ENCODE measurements at regions not wholly inside any gene's neighbourhood (a gene's known extent, or its start where the extent isn't known, plus 50 kb on each side); places are given as distances from the start of the nearest gene placed in this dataset.

DNA sequence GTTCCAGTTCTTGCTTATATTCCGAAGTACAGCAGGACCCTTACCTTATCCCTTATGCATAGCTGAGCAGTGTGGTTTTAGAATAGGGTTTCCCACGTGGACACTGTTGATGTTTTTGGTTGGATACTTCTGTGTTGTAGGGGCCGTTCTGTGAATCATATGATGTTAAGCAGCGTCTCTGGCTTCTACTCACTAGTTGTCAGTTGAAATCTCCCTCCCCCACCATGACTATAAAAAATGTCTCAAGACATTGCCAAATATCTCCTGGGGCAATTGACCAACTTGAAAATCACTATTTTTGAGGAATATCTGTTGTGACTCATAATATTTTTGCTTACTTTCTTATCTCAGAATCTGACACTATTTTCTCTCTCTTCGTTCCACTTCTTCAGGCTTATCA lies 713.7 kb downstream of the TSN start:
- H3K4me3 Mint-ChIP-seq = no peak overlapping the region
- no peaks in the 10 kb centered on the region for H3K27me3 Mint-ChIP-seq
- H3K4me1 Mint-ChIP-seq = no peaks in the 10 kb centered on the region
- no peaks in the 10 kb centered on the region for H3K36me3 Mint-ChIP-seq
- H3K27ac Mint-ChIP-seq = no peak overlapping the region
- CTCF ChIA-PET = no interaction called here
- H3K9me3 Mint-ChIP-seq = no peaks in the 10 kb centered on the region
- DNase-seq = no peak

- H3K4me3 Mint-ChIP-seq = no peak overlapping the region
- no peak overlapping the region for H3K27ac Mint-ChIP-seq
- no peak for DNase-seq
- H3K36me3 Mint-ChIP-seq = no peaks in the 10 kb centered on the region
- H3K27me3 Mint-ChIP-seq = no peaks in the 10 kb centered on the region
- CTCF ChIA-PET = no interaction called here
- no peaks in the 10 kb centered on the region for H3K9me3 Mint-ChIP-seq
- no peaks in the 10 kb centered on the region for H3K4me1 Mint-ChIP-seq
Measured at GRCh38 chr2:122471753-122472152, 716.3 kb downstream of the TSN start.

GRCh38 chr2:122478117-122478516 lies 722.7 kb downstream of the TSN start:
- Mint-ChIP-seq H3K36me3 (no peaks in the 10 kb centered on the region), H3K4me1 (no peaks in the 10 kb centered on the region), H3K27me3 (no peaks in the 10 kb centered on the region), H3K4me3 (no peak overlapping the region), H3K9me3 (peaks cover 3% of the 10 kb centered on the region), H3K27ac (no peak overlapping the region)
- no peak for DNase-seq
- CTCF ChIA-PET = no interaction called here

DNA sequence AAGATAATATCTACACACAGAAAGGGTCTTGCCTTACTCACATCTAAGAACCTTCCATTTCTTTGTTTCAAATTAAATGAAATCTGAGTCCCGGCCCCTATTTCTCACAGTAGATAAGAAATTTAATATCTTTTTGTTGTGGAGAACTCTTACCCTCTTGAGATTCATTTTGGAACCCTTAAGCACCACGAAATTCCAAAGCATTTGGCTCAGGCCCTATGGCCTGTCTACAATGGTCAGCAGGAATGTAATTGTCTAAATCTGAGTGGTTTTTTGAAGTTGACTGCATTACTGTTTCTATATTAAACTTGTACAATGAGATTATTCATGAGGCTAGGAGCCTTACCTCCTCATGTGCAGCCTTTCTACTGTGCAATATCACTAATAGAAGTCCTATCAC lies 723.3 kb downstream of the TSN start:
- Mint-ChIP-seq H3K9me3 (peaks cover 3% of the 10 kb centered on the region), H3K27me3 (no peaks in the 10 kb centered on the region), H3K36me3 (no peaks in the 10 kb centered on the region), H3K4me3 (no peak overlapping the region), H3K27ac (no peak overlapping the region), H3K4me1 (no peaks in the 10 kb centered on the region)
- CTCF ChIA-PET = no interaction called here
- DNase-seq = no peak

- Mint-ChIP-seq H3K9me3 (peaks cover 3% of the 10 kb centered on the region), H3K36me3 (no peaks in the 10 kb centered on the region), H3K27ac (no peak overlapping the region), H3K4me1 (no peaks in the 10 kb centered on the region), H3K27me3 (no peaks in the 10 kb centered on the region), H3K4me3 (no peak overlapping the region)
- DNase-seq = no peak
- CTCF ChIA-PET = no interaction called here
Measured at GRCh38 chr2:122480501-122481243, 725.2 kb downstream of the TSN start.

DNA sequence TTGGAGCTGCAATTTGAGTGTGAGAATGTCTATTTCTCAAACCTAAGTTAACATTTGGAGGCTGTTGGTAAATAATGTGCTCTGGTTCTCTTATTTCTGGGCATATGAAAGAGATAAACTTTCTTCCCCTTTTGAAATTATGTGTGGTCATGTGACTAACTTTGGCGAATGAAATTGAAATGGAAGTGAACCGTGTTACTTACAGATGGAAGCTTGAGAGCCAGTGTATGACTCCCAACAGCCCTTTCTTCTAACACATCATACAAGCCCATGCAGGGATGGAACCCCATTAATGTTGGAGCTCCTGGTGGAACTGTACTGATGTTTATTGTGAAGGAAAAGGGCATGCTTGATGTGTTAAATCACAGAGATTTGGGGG lies 725.8 kb downstream of the TSN start:
- Mint-ChIP-seq H3K27ac (no peak overlapping the region), H3K9me3 (peaks cover 3% of the 10 kb centered on the region), H3K27me3 (no peaks in the 10 kb centered on the region), H3K36me3 (no peaks in the 10 kb centered on the region), H3K4me3 (no peak overlapping the region), H3K4me1 (no peaks in the 10 kb centered on the region)
- CTCF ChIA-PET = no interaction called here
- DNase-seq = no peak

DNA sequence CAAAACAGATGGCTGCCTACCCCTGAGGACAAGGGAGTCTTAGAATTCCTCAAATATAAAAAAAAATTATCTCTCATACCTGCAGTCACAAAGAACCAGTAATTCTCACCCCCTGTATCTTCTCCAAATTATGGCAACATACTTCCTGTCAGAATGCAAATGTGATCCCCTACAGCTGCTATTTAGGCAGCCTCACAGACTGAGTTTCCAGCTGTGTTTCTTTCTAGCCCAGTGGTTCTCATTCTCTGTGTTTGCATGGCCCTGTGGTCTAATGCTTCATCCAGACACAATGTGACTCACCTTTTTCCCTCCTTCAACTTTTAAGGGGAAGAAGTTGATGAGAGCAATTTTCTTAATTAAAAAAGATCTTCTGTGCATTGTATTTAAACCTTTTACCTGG lies 726.3 kb downstream of the TSN start:
- H3K9me3 Mint-ChIP-seq = peaks cover 3% of the 10 kb centered on the region
- H3K36me3 Mint-ChIP-seq = no peaks in the 10 kb centered on the region
- CTCF ChIA-PET = no interaction called here
- H3K4me1 Mint-ChIP-seq = no peaks in the 10 kb centered on the region
- H3K27ac Mint-ChIP-seq = no peak overlapping the region
- no peak overlapping the region for H3K4me3 Mint-ChIP-seq
- no peaks in the 10 kb centered on the region for H3K27me3 Mint-ChIP-seq
- DNase-seq = no peak

GRCh38 chr2:122486086-122486485 lies 730.6 kb downstream of the TSN start:
- CTCF ChIA-PET = no interaction called here
- Mint-ChIP-seq H3K9me3 (no peaks in the 10 kb centered on the region), H3K36me3 (no peaks in the 10 kb centered on the region), H3K4me3 (no peak overlapping the region), H3K4me1 (no peaks in the 10 kb centered on the region), H3K27ac (no peak overlapping the region), H3K27me3 (no peaks in the 10 kb centered on the region)
- no peak for DNase-seq

- H3K36me3 Mint-ChIP-seq = no peaks in the 10 kb centered on the region
- H3K9me3 Mint-ChIP-seq = no peaks in the 10 kb centered on the region
- CTCF ChIA-PET = no interaction called here
- no peak overlapping the region for H3K4me3 Mint-ChIP-seq
- H3K27me3 Mint-ChIP-seq = no peaks in the 10 kb centered on the region
- DNase-seq = no peak
- H3K4me1 Mint-ChIP-seq = no peaks in the 10 kb centered on the region
- H3K27ac Mint-ChIP-seq = no peak overlapping the region
Measured at GRCh38 chr2:122486705-122487415, 731.4 kb downstream of the TSN start.

DNA sequence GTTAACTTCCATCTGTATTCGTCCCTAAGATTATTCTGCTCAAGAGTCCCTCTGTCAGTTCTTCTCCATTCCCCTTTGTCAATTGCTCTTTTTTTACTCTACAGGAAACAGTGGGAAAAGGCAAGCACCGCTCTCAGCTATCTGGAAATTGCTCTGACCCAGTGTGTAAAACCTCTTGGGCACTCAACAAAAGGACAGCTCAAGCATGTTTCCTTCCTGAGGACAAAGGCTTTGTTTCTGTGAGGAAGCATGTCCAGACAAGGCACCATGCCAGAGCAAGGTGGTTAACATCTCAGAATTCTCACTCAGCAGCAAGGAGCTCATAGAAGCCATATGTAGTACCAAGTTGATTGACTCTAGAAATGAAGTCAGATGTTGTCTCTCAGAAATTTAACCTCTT lies 735.6 kb downstream of the TSN start:
- DNase-seq = no peak
- no peaks in the 10 kb centered on the region for H3K4me1 Mint-ChIP-seq
- H3K9me3 Mint-ChIP-seq = peaks cover under 1% of the 10 kb centered on the region
- CTCF ChIA-PET = no interaction called here
- no peaks in the 10 kb centered on the region for H3K27me3 Mint-ChIP-seq
- no peak overlapping the region for H3K27ac Mint-ChIP-seq
- no peaks in the 10 kb centered on the region for H3K36me3 Mint-ChIP-seq
- no peak overlapping the region for H3K4me3 Mint-ChIP-seq

DNA sequence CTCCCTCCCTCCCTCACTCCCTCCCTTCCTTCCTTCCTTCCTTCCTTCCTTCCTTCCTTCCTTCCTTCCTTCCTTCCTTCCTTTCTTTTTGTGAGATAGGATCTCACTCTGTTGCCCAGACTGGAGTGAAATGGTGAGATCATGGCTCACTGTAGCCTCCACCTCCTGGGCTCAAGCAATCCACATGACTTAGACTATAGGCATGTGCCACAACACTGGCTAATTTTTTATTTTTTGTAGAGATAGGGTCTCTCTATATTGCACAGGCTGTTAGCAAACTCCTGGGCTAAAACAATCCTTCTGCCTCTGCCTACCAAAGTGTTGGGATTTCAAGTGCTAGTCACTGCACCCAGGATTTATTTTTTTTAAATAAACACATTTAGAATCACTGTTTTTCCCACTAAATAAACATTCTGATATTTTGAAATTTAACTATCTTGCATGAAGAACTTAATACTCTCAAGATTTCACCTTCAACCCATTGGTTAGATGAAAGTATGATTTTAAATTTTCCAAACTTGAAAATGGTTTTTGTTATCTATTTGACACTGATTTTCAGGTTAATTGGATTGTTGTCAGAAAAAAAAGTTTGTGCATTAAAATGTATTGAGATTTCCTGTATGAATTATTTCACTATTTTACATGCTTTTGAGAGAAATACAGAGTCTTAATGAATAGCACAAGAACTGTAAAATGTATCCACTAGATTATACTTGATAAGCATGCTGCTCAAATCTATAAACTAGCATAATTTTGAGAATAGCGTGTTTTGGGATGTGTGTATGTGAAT lies 745.1 kb downstream of the TSN start:
- no peaks in the 10 kb centered on the region for H3K36me3 Mint-ChIP-seq
- no peaks in the 10 kb centered on the region for H3K27me3 Mint-ChIP-seq
- H3K4me1 Mint-ChIP-seq = no peaks in the 10 kb centered on the region
- H3K4me3 Mint-ChIP-seq = no peak overlapping the region
- DNase-seq = no peak
- H3K9me3 Mint-ChIP-seq = peaks cover 3% of the 10 kb centered on the region
- no peak overlapping the region for H3K27ac Mint-ChIP-seq
- CTCF ChIA-PET = no interaction called here

DNA sequence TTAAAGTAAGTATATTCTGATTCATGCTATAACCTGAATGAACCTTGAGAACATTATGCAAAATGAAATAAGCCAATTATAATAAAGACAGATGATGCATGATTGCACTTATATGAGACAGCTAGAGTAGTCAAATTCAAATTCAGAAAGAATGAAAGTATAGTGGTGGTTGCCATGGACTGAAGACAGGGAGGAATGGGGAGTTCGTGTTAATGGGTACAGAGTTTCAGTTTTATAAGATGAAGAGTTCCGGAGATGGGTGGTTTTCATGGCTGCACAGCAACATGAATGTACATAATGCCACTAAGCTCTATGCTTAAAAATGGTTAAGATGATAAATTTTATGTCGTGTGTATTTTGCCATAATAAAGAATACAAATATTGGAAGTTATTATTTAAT lies 751.2 kb downstream of the TSN start:
- no peak for DNase-seq
- Mint-ChIP-seq H3K27ac (no peak overlapping the region), H3K36me3 (no peaks in the 10 kb centered on the region), H3K9me3 (peaks cover 3% of the 10 kb centered on the region), H3K4me3 (no peak overlapping the region), H3K27me3 (no peaks in the 10 kb centered on the region), H3K4me1 (no peaks in the 10 kb centered on the region)
- CTCF ChIA-PET = no interaction called here

- CTCF ChIA-PET = no interaction called here
- no peak for DNase-seq
- Mint-ChIP-seq H3K27ac (no peak overlapping the region), H3K9me3 (peaks cover 3% of the 10 kb centered on the region), H3K36me3 (no peaks in the 10 kb centered on the region), H3K27me3 (no peaks in the 10 kb centered on the region), H3K4me3 (no peak overlapping the region), H3K4me1 (no peaks in the 10 kb centered on the region)
Measured at GRCh38 chr2:122507261-122507660, 751.8 kb downstream of the TSN start.

DNA sequence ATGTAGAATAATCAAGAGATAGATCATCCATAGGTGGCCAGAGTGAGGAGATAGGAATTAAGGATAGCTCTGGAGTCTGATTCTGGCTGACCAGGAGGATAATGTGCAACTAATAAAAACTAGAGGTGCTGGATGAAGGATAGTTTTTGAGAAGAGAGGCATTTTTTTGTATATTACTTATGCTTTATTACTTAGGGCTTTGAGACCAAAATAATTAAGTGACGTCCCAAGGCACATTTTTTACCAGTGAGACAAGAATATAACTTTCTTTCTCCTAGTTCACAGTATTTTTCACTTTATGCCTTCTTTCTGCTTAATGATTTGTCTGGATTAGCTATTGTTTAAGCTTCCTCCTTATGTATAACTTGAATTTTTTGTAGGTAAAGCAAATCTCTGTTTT lies 756.6 kb downstream of the TSN start:
- CTCF ChIA-PET = no interaction called here
- Mint-ChIP-seq H3K4me3 (no peak overlapping the region), H3K27ac (no peak overlapping the region), H3K9me3 (peaks cover 10% of the 10 kb centered on the region), H3K27me3 (no peaks in the 10 kb centered on the region), H3K4me1 (no peaks in the 10 kb centered on the region), H3K36me3 (no peaks in the 10 kb centered on the region)
- DNase-seq = no peak

GRCh38 chr2:122514451-122514996 lies 759.1 kb downstream of the TSN start:
- DNase-seq = no peak
- H3K36me3 Mint-ChIP-seq = no peaks in the 10 kb centered on the region
- no peaks in the 10 kb centered on the region for H3K4me1 Mint-ChIP-seq
- H3K27me3 Mint-ChIP-seq = no peaks in the 10 kb centered on the region
- H3K9me3 Mint-ChIP-seq = peaks cover 10% of the 10 kb centered on the region
- no peak overlapping the region for H3K4me3 Mint-ChIP-seq
- CTCF ChIA-PET = no interaction called here
- H3K27ac Mint-ChIP-seq = no peak overlapping the region

Data from activated naive CD4-positive, alpha-beta T cell treated with anti-CD3 and anti-CD28 coated beads, Interleukin-2, amount 10 ng/mL, durations not matched to agents 7 days and 5 days (primary cell).